Naive B cell (primary cell): ENCODE measurements at regions not wholly inside any gene's neighbourhood (a gene's known extent, or its start where the extent isn't known, plus 50 kb on each side); places are given as distances from the start of the nearest gene placed in this dataset.

Experiments used
- ATAC-seq, 2 donors: fragments of 150-1000 bp; cut with Tn5 transposase; 2 replicates each; pipeline ENCODE4 v1.10.0; 2021; ENCODE audit warnings: low read depth in 2 of 2, mild to moderate bottlenecking in 2 of 2, moderate library complexity in 2 of 2
- DNase-seq: peaks from one replicate; pipeline ENCODE4 v3.0.0; 2022
- H3K27ac Mint-ChIP-seq, 6 donors: one replicate each; pipeline ENCODE4 v1.8.0; 2020 to 2022; ENCODE audit warnings: mild to moderate bottlenecking in 6 of 6, mixed read lengths in 6 of 6, moderate library complexity in 5 of 6, inconsistent platforms in 2 of 6
- H3K27me3 Mint-ChIP-seq, 3 donors: one replicate each; pipeline ENCODE4 v1.8.0; 2021 to 2022; ENCODE audit warnings: mixed read lengths in 3 of 3, mild to moderate bottlenecking in 1 of 3
- H3K36me3 Mint-ChIP-seq, 2 donors: one replicate each; pipeline ENCODE4 v1.8.0; 2020 to 2022; ENCODE audit warnings: mixed read lengths in 2 of 2, inconsistent platforms in 1 of 2, mild to moderate bottlenecking in 1 of 2
- H3K4me1 Mint-ChIP-seq, 3 donors: one replicate each; pipeline ENCODE4 v1.8.0; 2020 to 2022; ENCODE audit warnings: mixed read lengths in 3 of 3, inconsistent platforms in 1 of 3, mild to moderate bottlenecking in 1 of 3, moderate library complexity in 1 of 3
- H3K4me3 Mint-ChIP-seq, 8 donors: one replicate each; pipeline ENCODE4 v1.8.0; 2020 to 2022; ENCODE audit warnings: mild to moderate bottlenecking in 8 of 8, mixed read lengths in 8 of 8, moderate library complexity in 8 of 8, inconsistent platforms in 2 of 8
- H3K9me3 Mint-ChIP-seq, 7 donors: one replicate each; pipeline ENCODE4 v1.8.0; 2020 to 2022; ENCODE audit warnings: mixed read lengths in 7 of 7, mild to moderate bottlenecking in 5 of 7, inconsistent platforms in 2 of 7, moderate library complexity in 1 of 7

DNA sequence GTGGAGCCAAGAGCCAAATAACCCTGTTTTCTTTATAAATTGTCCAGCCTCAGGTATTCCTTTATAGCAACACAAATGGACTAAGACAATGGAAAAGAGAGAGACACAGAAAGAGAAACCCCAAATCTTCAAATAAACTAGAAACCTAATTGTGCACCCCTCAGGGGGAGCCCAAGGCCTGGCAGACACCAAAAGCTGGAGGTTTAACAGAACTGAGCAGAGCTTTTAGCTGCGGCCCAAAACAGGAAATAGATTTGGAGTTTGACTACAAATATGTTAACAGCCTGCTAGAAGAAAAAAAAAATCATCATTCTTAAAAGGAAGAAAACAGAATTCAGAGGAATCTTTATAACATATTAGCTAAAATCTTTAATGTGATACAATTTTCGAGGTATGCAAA is 1135.0 kb downstream of the GATA3 start:
- Mint-ChIP-seq H3K27me3 (peaks cover 5 to 8% (median 7%) of the 10 kb centered on the region in 3 donors), H3K27ac (no peak overlapping the region), H3K9me3 (no peaks in the 10 kb centered on the region), H3K36me3 (no peaks in the 10 kb centered on the region), H3K4me3 (no peak overlapping the region), H3K4me1 (no peaks in the 10 kb centered on the region)
- DNase-seq (no peak), ATAC-seq (no peak)

DNA sequence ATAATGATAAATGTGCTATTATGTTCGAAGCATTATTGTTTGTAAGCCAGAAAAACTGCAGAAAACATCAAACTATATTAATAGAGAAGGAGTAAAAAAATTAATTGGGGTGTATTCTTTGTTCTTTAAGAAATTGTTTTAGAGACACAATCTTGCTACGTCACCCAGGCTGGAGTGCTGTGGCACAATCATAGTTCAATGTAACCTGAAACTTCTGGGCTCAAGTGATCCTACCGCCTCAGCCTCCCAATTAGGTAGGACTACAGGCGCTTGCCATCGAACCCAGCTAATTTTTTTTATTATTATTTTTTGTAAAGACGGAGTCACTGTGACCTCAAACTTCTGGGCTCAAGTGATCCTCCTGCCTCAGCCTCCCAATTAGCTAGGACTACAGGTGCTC is 1138.6 kb downstream of the GATA3 start:
- Mint-ChIP-seq H3K4me1 (no peaks in the 10 kb centered on the region), H3K9me3 (no peaks in the 10 kb centered on the region), H3K27me3 (peaks cover 7 to 21% (median 20%) of the 10 kb centered on the region in 3 donors), H3K4me3 (no peak overlapping the region), H3K36me3 (no peaks in the 10 kb centered on the region), H3K27ac (no peak overlapping the region)
- ATAC-seq (no peak), DNase-seq (no peak)

DNA sequence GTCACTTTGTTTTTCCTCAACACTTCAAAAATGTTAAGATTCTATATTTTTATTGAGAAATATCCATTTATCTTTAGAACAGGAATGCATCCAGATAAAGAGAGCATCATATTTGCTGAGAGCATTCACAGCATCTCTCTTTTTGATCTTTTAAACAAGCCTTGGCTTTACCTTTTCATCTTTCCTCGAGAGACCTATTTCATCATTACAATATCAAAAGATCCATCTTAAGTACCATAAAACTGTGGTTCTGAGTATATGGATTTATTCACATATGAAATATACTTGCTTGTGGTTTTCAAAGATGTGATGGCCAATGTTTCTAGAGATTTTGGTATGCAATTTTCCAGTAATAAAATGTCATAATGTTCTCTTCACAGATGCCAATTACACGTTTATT is 1140.9 kb downstream of the GATA3 start:
- Mint-ChIP-seq H3K27ac (no peak overlapping the region), H3K4me1 (no peaks in the 10 kb centered on the region), H3K9me3 (no peaks in the 10 kb centered on the region), H3K4me3 (no peak overlapping the region), H3K27me3 (peaks cover 0 to 15% (median 14%) of the 10 kb centered on the region in 3 donors), H3K36me3 (no peaks in the 10 kb centered on the region)
- DNase-seq (no peak), ATAC-seq (no peak)

DNA sequence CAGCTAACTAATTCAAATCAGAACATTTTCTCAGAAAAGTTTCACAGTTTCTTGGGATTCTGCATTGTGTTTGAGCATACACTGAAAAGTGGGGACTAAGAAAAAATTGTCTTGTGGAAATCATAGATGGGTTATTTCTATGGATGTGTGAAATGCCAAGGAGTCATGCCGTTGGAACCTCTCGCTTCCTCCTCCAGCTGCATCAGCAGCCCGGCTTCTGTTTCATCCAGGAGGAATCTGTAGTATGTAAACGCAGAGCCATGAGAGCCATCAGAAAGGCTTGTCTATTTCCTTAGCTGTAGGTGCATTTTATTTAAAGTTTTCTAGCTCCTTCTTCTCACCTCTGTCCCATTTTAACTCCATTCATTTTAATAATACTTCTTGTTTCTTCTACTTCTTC is 1144.1 kb downstream of the GATA3 start:
- no peak overlapping the region for H3K4me3 Mint-ChIP-seq
- DNase-seq (no peak), ATAC-seq (no peak)
- no peaks in the 10 kb centered on the region for H3K4me1 Mint-ChIP-seq
- H3K36me3 Mint-ChIP-seq, result no peaks in the 10 kb centered on the region
- no peaks in the 10 kb centered on the region for H3K9me3 Mint-ChIP-seq
- H3K27me3 Mint-ChIP-seq, result peaks cover 7 to 15% (median 14%) of the 10 kb centered on the region in 3 donors
- no peak overlapping the region for H3K27ac Mint-ChIP-seq

DNA sequence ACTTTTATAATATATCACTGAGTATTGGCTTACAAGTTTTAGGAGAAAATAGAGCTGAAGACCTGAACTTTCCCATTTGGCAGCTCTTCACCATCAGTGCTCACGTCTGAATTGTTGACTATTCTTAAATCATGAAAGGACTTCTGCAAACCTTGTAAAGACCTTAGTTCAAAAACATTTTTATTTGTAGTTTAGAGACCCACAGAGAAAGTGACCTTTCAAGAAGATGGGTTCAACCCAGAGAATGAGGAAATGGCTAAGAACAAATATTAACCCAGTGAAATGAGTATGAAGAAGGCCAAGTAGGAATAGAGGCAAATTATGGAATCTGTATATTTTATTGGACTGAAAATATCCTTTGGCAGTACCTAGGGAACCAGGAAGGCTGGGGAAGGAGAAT is 1151.1 kb downstream of the GATA3 start:
- H3K36me3 Mint-ChIP-seq, result no peaks in the 10 kb centered on the region
- H3K9me3 Mint-ChIP-seq, result no peaks in the 10 kb centered on the region
- no peak for DNase-seq
- no peak overlapping the region for H3K4me3 Mint-ChIP-seq
- peaks cover 0 to 12% (median 0%) of the 10 kb centered on the region in 3 donors for H3K27me3 Mint-ChIP-seq
- no peaks in the 10 kb centered on the region for H3K4me1 Mint-ChIP-seq
- peak overlapping the region in 1 of 6 donors; percentile 50 for H3K27ac Mint-ChIP-seq
- ATAC-seq, result no peak

DNA sequence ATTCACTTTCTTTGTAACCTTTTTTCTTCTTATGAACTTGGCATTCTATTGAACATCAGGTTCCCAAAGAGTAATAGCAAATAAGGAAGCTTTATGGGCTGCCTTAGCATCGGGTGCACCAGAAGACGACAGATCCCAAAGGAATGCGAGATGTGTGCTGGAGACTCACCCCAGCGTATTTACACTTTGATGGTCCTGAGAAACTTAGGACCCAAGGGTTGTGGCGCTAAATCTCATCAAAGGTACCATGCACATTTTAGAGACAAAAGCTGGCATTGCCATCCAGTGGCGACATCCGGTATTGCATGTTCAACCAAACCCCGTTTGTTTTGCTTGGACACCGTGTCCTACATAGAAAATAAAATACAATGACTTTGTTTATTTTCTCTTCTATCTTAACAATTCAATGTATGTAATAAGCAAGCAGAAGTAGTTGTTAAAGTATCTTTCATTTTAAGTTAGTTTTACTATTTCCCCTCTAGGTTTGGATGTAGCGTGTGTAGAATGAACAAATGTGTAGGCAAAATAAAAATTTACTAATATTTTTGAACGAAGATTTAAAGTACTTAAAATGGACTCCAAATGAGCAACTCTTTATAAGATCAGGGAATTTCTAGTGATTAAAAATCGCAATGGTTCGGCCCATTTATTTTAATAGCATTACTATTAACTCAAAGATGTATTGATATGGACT is 1154.8 kb downstream of the GATA3 start:
- DNase-seq (peak; percentile 40), ATAC-seq (no peak)
- Mint-ChIP-seq H3K4me3 (no peak overlapping the region), H3K27ac (no peak overlapping the region), H3K9me3 (no peaks in the 10 kb centered on the region), H3K4me1 (no peaks in the 10 kb centered on the region), H3K36me3 (no peaks in the 10 kb centered on the region), H3K27me3 (peaks cover 0 to 14% (median 0%) of the 10 kb centered on the region in 3 donors)

DNA sequence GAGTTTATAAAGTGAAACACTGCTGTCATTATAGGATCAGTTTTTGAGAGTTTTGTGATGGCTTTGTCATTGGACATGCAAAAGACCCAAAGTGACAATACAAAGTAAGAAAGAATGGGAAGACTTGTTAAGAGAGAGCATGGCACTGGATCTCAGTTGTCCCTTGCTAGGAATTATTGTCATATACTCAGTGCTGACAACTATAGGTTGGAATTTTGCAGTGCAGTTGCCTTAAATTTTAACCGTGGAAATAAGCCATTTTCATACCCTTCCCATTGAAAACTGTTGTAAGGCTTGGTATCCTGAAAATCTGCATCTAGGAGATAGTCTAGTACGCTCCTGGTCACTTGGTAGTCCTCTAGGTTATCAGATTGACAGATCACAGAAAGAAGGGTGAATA is 1156.7 kb downstream of the GATA3 start:
- H3K4me1 Mint-ChIP-seq, result no peaks in the 10 kb centered on the region
- no peaks in the 10 kb centered on the region for H3K36me3 Mint-ChIP-seq
- H3K9me3 Mint-ChIP-seq, result no peaks in the 10 kb centered on the region
- H3K4me3 Mint-ChIP-seq, result no peak overlapping the region
- no peak for ATAC-seq
- peaks cover 7 to 16% (median 11%) of the 10 kb centered on the region in 3 donors for H3K27me3 Mint-ChIP-seq
- H3K27ac Mint-ChIP-seq, result no peak overlapping the region
- DNase-seq, result no peak

DNA sequence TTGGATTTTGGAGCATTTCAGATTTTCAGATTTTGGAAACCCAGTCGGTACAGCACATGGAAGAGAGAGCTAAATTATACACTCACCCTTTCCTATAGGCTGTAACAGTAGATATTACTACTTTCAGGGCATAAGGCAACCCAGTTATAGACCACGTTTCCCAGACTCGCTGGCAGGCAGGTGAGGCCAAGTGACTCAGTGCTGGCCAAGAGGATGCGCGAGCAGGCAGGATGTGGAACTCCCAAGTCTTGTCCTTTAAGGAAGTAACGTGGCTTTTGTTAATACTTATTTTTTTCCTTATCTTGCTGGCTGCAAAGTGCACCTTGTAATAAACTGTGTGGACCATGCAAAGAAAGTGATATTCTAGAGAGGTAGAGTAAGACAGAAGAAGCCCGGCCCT is 1160.1 kb downstream of the GATA3 start:
- Mint-ChIP-seq H3K27ac (no peak overlapping the region), H3K36me3 (no peaks in the 10 kb centered on the region), H3K4me1 (no peaks in the 10 kb centered on the region), H3K9me3 (no peaks in the 10 kb centered on the region), H3K4me3 (no peak overlapping the region), H3K27me3 (peaks cover 11 to 16% (median 16%) of the 10 kb centered on the region in 3 donors)
- DNase-seq (no peak), ATAC-seq (no peak)

DNA sequence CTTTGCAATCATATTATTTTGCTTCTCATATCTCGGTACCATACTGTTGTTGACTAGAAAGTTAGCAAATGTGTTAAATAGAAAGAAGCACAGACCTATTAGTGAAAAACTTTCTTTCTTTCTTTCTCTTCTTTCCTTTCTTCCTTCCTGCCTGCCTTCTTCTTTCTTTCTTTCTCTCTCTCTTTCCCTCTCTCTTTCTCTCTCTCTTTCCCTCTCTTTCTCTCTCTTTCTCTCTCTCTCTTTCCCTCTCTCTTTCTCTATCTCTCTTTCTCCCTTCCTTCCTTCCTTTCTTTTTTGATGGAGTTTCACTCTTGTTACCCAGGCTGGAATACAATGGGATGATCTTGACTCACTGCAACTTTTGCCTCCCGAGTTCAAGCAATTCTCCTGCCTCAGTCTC is 1160.6 kb downstream of the GATA3 start:
- Mint-ChIP-seq H3K4me1 (no peaks in the 10 kb centered on the region), H3K4me3 (no peak overlapping the region), H3K9me3 (no peaks in the 10 kb centered on the region), H3K27ac (no peak overlapping the region), H3K27me3 (peaks cover 11 to 16% (median 16%) of the 10 kb centered on the region in 3 donors), H3K36me3 (no peaks in the 10 kb centered on the region)
- ATAC-seq (no peak), DNase-seq (no peak)

DNA sequence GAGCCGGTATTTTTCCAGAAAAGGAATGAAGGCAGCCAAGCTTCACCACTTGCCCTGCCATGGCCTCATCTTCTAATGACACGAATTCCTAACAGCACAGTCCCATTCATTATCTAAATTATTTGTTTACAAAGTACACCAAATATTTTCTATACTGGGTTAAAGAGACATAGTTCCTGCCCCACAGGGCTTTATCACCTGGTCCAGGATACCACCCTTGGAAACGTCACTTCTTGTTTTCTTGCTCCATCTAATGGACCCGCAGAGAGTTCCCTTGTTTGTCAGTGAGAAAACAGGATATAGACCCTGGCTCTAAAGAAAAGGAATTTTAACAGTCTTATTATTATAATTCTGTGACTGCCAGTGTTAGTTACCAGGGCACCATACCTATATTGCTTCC is 1165.4 kb downstream of the GATA3 start:
- Mint-ChIP-seq H3K4me1 (no peaks in the 10 kb centered on the region), H3K4me3 (no peak overlapping the region), H3K9me3 (no peaks in the 10 kb centered on the region), H3K27me3 (peaks cover 7 to 24% (median 20%) of the 10 kb centered on the region in 3 donors), H3K36me3 (no peaks in the 10 kb centered on the region), H3K27ac (no peak overlapping the region)
- DNase-seq (no peak), ATAC-seq (no peak)

DNA sequence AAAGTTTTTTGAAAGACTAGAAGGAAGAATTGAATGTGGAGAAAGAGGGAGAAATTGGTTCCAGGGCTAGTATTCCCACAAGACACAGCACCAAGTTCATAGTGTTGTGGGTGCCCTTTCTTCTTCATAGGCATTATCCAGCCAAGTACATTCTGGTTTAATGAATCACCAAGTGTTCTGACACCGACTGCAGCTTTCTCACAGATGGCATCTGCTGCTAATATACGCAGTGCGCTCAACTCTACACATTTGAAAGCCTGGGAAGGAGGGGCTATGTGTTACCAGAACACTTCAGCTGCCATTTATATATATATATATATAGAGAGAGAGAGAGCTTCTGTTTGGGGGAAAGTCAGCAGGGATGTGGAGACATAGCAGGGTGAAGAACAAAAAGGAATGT is 1168.4 kb downstream of the GATA3 start:
- H3K9me3 Mint-ChIP-seq, result no peaks in the 10 kb centered on the region
- H3K4me3 Mint-ChIP-seq, result no peak overlapping the region
- H3K27me3 Mint-ChIP-seq, result peaks cover 2 to 33% (median 5%) of the 10 kb centered on the region in 3 donors
- ATAC-seq (no peak), DNase-seq (no peak)
- no peaks in the 10 kb centered on the region for H3K4me1 Mint-ChIP-seq
- no peak overlapping the region for H3K27ac Mint-ChIP-seq
- H3K36me3 Mint-ChIP-seq, result no peaks in the 10 kb centered on the region

DNA sequence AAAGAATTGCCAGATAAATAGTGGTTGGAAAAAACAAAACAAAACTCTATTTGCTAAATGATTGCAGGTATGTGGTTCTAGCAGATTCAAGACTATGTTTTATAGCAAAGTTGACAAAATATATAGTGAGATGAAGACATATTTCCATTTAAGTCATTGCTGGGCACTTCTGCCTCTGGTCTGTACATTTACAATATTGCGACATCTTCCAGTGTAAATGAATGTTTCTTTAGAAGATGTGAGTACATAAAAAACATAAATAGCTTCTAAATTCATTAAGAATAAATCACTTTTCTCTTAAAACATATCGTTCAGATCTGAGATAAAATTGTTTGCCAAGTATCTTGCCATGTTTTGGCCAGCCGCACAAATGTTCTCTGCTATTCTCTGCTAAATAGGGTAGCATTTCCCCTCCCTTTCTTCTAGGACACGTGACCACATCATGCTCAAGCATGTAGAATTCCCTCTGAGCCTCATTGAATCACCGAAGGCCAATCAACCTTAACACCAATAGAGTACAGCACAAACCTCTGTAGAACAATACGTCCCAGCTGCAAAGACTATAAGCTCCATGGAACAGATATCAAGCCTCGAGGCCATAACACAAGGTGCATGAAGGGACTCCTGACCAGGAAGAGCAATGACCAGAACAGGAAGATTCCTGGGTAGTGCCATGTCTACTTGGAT is 1173.3 kb downstream of the GATA3 start:
- Mint-ChIP-seq H3K36me3 (no peaks in the 10 kb centered on the region), H3K4me1 (no peaks in the 10 kb centered on the region), H3K4me3 (no peak overlapping the region), H3K9me3 (peaks cover 0 to 2% (median 0%) of the 10 kb centered on the region in 7 donors), H3K27me3 (peaks cover 24 to 45% (median 35%) of the 10 kb centered on the region in 3 donors), H3K27ac (no peak overlapping the region)
- DNase-seq (no peak), ATAC-seq (no peak)

DNA sequence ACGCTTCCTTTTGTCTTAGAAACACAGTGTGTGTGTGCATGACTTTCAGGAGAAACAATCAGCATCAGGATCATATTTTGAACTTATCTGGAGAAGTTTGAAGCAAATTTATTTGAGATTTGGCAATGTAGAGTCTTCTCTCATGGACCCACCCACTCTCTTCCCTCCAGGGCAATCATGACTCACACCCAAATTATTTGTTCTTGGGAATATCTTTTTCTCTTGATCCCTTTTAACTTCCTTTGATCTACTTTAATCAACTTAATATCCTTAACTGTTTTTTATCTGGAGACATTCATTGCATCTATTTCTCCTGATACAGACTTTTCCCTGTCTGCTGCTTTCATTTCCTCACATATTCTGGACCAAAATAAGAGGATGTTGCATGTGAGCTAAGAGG is 1174.3 kb downstream of the GATA3 start:
- no peaks in the 10 kb centered on the region for H3K36me3 Mint-ChIP-seq

DNA sequence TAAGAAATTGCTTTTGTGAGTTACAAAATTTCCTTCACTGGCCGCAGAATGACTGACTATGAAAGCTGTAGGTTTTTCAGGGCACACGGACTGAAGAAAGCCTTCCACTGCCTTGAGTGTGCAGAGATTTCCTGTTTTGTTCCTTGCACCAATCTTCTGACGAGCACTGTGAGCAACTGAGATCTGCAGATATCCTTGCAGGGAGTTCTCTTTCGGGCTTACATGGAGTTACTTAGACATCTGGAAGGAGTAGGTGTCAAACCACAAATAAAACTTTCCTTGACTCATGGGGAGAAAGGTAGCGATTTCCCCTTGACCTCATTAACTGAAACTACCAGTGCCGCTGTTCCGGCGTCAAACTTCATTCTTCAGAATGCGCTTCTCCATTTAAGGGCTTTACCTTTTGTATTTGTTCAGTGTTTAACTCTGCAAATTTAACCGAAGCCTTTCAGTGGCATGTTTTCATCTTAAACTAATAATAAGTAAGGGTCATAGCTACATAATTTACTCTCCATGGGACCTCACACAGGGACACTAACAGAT is 1175.3 kb downstream of the GATA3 start:
- no peak for ATAC-seq
- Mint-ChIP-seq H3K27me3 (peaks cover 24 to 37% (median 30%) of the 10 kb centered on the region in 3 donors), H3K4me3 (no peak overlapping the region), H3K4me1 (no peaks in the 10 kb centered on the region), H3K9me3 (peaks cover 0 to 2% (median 0%) of the 10 kb centered on the region in 7 donors), H3K27ac (no peak overlapping the region), H3K36me3 (no peaks in the 10 kb centered on the region)
- DNase-seq, result no peak

More for the DNA sequence above, 1174.3 kb downstream of the GATA3 start:
- Mint-ChIP-seq H3K4me3 (no peak overlapping the region), H3K27me3 (peaks cover 24 to 40% (median 35%) of the 10 kb centered on the region in 3 donors), H3K27ac (no peak overlapping the region), H3K4me1 (no peaks in the 10 kb centered on the region), H3K9me3 (peaks cover 0 to 2% (median 0%) of the 10 kb centered on the region in 7 donors)
- no peak for DNase-seq
- no peak for ATAC-seq
